OCI-LY1 (cell line): ENCODE measurements at regions not wholly inside any gene's neighbourhood (a gene's known extent, or its start where the extent isn't known, plus 50 kb on each side); places are given as distances from the start of the nearest gene placed in this dataset.

Experiments used
- EZH2 ChIP-seq: fragments of 200-600 bp; sonication (generic), shearing (Covaris generic); IDR thresholded peaks from 2 replicates; pipeline ENCODE4 v1.8.0; 2017; ENCODE audit warnings: borderline replicate concordance, mixed run types, mild to moderate bottlenecking, antibody characterized with exemption, low read length, moderate library complexity, mixed read lengths
- TF ChIP-seq, protein P1 (sequence below): fragments of 200-600 bp; sonication (generic), shearing (Covaris generic); IDR thresholded peaks from 2 replicates; pipeline ENCODE4 v1.5.1; 2017; ENCODE audit warnings: mild to moderate bottlenecking, antibody characterized with exemption, low read length, moderate library complexity, mixed read lengths

DNA sequence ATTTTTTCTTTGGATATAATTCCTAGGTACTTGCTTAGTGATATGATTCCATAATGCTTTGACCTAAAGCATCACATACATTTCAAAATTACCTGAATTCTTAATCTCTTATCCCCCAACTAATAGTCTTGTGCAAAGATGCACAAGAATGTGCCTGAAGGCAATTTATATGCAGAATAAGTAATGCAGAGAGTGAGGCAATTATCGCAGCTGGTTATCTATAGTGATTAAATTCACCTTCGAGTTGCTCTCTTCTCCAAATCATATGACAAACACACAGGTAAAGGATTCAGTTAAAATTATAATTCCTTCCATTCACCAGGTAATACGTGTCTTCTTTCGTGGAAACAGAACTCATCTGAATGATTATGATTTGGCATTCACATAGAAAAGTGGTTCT, 717.3 kb downstream of the MRPL39 start:
- TF ChIP-seq, protein P1, sequence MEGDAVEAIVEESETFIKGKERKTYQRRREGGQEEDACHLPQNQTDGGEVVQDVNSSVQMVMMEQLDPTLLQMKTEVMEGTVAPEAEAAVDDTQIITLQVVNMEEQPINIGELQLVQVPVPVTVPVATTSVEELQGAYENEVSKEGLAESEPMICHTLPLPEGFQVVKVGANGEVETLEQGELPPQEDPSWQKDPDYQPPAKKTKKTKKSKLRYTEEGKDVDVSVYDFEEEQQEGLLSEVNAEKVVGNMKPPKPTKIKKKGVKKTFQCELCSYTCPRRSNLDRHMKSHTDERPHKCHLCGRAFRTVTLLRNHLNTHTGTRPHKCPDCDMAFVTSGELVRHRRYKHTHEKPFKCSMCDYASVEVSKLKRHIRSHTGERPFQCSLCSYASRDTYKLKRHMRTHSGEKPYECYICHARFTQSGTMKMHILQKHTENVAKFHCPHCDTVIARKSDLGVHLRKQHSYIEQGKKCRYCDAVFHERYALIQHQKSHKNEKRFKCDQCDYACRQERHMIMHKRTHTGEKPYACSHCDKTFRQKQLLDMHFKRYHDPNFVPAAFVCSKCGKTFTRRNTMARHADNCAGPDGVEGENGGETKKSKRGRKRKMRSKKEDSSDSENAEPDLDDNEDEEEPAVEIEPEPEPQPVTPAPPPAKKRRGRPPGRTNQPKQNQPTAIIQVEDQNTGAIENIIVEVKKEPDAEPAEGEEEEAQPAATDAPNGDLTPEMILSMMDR: no peak
- TF ChIP-seq EZH2: no peak
